NOMO-1 (cell line): ENCODE measurements at regions not wholly inside any gene's neighbourhood (a gene's known extent, or its start where the extent isn't known, plus 50 kb on each side); places are given as distances from the start of the nearest gene placed in this dataset.
A peak's percentile ranks its signal among the peaks of the same experiment; 100 is the strongest.
"Not testable (repeated sequence)": the region's sequence is repeated elsewhere in the genome, so short reads cannot be mapped to it uniquely, and the experiment has no call there.

Experiments used
- DNase-seq, 2 experiments: peaks; one replicate each; lab custom pipeline; 2025; ENCODE audit not compliant: unreplicated experiment in 2 of 2; lab: John Stamatoyannopoulos, UW

GRCh38 chr4:149983931-149984330 lies 94.3 kb upstream of the DCLK2 start:
- DNase-seq: no peak

GRCh38 chr4:149985981-149986380 lies 92.3 kb upstream of the DCLK2 start:
- DNase-seq: no peak

GRCh38 chr4:149986917-149987316 lies 91.3 kb upstream of the DCLK2 start:
- DNase-seq: no peak

- DNase-seq: no peak
These were observed 90.7 kb upstream of the DCLK2 start for GRCh38 chr4:149987330-149988086.

- DNase-seq: no peak
These were observed 90.2 kb upstream of the DCLK2 start for GRCh38 chr4:149988087-149988410.

GRCh38 chr4:149993030-149993429 lies 85.2 kb upstream of the DCLK2 start:
- no peak for DNase-seq

- no peak for DNase-seq
These were observed 83.0 kb upstream of the DCLK2 start for GRCh38 chr4:149995134-149995756.

GRCh38 chr4:149997881-149998421 lies 80.3 kb upstream of the DCLK2 start:
- no peak for DNase-seq

GRCh38 chr4:149999485-150000074 lies 78.7 kb upstream of the DCLK2 start:
- peak; percentile 7 to 38 for DNase-seq

- no peak for DNase-seq
These were observed 76.4 kb upstream of the DCLK2 start for GRCh38 chr4:150001815-150002214.

GRCh38 chr4:150002561-150002960 lies 75.7 kb upstream of the DCLK2 start:
- no peak for DNase-seq

GRCh38 chr4:150004481-150004880 lies 73.8 kb upstream of the DCLK2 start:
- DNase-seq: no peak

GRCh38 chr4:150005537-150005936 lies 72.7 kb upstream of the DCLK2 start:
- DNase-seq: no peak

- DNase-seq: no peak
These were observed 72.0 kb upstream of the DCLK2 start for GRCh38 chr4:150006197-150006596.

- DNase-seq: no peak
These were observed 70.7 kb upstream of the DCLK2 start for GRCh38 chr4:150007512-150007911.

GRCh38 chr4:150008546-150008945 lies 69.7 kb upstream of the DCLK2 start:
- no peak for DNase-seq

GRCh38 chr4:150009533-150009932 lies 68.7 kb upstream of the DCLK2 start:
- no peak for DNase-seq

GRCh38 chr4:150010525-150011126 lies 67.6 kb upstream of the DCLK2 start:
- no peak for DNase-seq

- DNase-seq: no peak
These were observed 65.3 kb upstream of the DCLK2 start for GRCh38 chr4:150012851-150013360.

- DNase-seq: not testable (repeated sequence)
These were observed 62.3 kb upstream of the DCLK2 start for GRCh38 chr4:150015910-150016309.

- DNase-seq: not testable (repeated sequence)
These were observed 61.6 kb upstream of the DCLK2 start for GRCh38 chr4:150016621-150017020.
